ENCODE measurements at regions not wholly inside any gene's neighbourhood (a gene's known extent, or its start where the extent isn't known, plus 50 kb on each side); places are given as distances from the start of the nearest gene placed in this dataset.
"Not testable (repeated sequence)": the region's sequence is repeated elsewhere in the genome, so short reads cannot be mapped to it uniquely, and the experiment has no call there.

GRCh38 chr2:198517976-198518375 lies 713.6 kb downstream of the PLCL1 start:
- DNase-seq (ENCODE audit: low spot score), result no peak

GRCh38 chr2:198508610-198509009 lies 704.2 kb downstream of the PLCL1 start:
- DNase-seq (ENCODE audit: low spot score), result not testable (repeated sequence)

- DNase-seq (ENCODE audit: low spot score), result peak; percentile 77
Measured at GRCh38 chr2:198499539-198499938, 695.1 kb downstream of the PLCL1 start.

GRCh38 chr2:198498516-198498915 lies 694.1 kb downstream of the PLCL1 start:
- DNase-seq (ENCODE audit: low spot score), result peak; percentile 55

DNA sequence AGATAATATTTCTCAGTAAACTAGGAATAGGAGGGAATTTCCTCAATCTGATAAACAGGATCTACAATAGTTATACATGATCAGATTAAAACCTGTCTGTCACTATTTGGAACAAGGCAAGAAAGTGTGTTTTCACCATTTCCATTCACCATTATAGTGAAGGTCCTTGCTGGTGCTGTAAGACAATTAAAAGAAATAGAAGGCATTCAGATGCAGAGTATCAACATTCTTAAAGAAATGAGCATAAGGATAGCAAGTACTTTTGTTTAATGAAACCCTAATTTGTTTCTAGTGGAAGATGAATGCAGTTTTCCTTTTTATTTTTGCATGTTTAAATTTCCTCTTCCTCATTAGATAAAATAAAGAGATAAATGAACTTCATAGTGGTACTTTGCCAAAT lies 693.7 kb downstream of the PLCL1 start:
- DNase-seq (ENCODE audit: low spot score), result no peak

- DNase-seq (ENCODE audit: low spot score), result no peak
Measured at GRCh38 chr2:198494931-198495330, 690.5 kb downstream of the PLCL1 start.

DNA sequence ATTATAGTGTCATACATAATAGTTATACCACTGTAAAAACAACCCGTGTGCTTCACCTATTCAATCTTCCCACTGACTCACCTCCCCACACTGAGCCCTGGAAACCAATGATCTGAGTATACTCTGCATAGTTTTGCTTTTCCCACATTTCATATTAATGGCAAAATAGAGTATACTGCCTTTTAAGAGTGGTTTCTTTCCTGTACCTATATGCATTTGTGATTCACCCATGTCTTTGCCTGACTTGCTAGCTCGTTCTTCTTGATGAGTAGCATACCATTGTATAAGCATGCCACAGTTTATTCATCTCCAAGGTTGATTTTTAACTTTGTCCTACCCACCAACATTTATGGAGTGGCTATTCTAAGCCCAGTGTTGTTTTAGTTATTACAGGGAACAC lies 686.4 kb downstream of the PLCL1 start:
- no peak for DNase-seq (ENCODE audit: low spot score)

DNA sequence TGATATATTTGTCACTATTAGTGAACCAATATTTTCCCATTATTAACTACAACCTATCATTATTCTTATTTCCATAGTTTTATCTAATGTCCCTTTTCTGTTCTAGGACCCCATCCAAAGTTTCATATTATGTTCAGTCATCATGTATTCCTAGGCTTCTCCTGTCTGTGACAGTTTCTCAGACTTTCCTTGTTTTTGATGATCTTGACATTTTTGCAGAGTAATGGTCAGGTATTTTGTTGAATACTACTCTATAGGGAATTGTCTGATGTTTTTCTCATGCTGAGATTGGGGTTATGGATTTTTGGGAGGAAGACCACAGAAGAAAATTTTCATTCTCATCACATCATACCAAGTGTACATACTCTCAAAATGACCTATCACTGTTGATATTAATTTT lies 684.6 kb downstream of the PLCL1 start:
- no peak for DNase-seq (ENCODE audit: low spot score)

- no peak for DNase-seq (ENCODE audit: low spot score)
Measured at GRCh38 chr2:198483051-198483450, 678.7 kb downstream of the PLCL1 start.

DNA sequence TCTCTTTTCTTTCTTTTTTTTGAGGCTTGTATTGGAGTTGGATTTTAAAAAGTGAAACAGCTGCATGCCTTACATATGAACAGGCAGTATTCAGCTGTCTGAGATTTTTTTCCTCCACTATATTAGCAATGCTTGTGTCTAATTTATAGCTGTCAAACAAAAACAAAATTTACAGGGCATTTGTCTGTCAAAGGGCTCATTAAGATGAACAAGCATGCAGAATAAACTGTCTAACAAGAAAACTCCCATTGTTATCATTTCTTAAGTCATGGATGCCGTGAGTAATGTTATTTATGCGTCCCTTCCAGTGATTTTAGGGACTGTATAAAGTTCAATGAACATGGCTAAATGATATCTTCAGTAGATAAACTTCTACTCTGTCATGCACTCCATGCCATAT lies 674.7 kb downstream of the PLCL1 start:
- no peak for DNase-seq (ENCODE audit: low spot score)

DNA sequence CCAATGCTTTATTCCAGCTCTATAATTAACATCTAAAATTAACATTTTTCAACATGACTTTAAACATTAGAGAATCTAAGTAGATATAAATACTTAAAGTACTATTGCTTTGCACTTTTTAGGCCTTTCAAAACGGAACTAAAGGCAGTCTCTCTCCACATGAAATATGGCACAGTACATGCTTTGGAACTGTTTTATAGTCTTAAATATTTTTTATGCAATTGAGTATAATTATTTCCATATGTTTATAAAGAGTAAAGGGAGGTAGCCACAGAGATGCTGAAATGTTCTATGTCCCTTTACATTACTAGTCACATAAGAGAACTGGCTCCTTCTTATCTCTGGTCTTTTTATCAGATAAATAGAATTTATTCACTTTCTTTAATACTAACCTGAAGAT lies 674.0 kb downstream of the PLCL1 start:
- DNase-seq (ENCODE audit: low spot score), result no peak

GRCh38 chr2:198476007-198476406 lies 671.6 kb downstream of the PLCL1 start:
- no peak for DNase-seq (ENCODE audit: low spot score)

GRCh38 chr2:198471291-198471690 lies 666.9 kb downstream of the PLCL1 start:
- DNase-seq (ENCODE audit: low spot score), result no peak

DNA sequence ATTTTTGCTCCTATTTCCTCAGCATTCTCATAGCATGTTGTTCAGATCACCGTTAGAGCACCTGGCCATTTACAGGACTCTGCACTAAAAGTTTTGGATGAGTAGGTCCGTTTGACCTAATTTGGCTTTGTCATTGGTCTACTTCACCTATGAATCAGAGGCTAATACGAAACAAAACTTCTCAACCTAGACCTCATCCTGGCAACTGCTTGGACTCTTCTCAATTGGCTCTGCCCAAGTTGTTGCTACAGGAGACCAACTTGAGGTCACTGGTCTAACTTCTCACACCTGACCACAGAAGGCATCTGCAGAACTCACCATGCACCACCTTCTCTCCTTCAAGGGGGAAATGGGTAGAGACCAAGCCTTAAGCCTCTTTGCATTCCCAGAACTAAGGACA lies 663.7 kb downstream of the PLCL1 start:
- no peak for DNase-seq (ENCODE audit: low spot score)

DNA sequence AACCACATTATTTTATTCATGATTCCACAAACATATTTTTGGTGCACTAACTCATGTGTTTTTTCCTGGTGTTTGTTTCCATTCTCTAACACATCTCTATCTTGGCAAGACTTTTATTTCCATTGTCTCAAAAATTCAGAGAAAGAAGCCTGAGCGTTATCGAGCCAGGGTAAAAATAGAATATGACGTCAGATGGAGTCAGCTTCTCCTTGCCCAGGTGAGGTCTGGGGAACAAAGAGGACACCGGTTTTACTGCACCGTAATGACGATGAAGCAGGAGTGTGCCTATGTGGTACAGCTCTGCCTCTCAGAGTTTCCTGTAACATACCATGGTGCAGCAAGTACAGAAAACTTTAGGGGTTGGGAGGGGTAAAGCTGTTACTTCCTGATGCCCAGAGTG lies 661.6 kb downstream of the PLCL1 start:
- no peak for DNase-seq (ENCODE audit: low spot score)

GRCh38 chr2:198456418-198456817 lies 652.0 kb downstream of the PLCL1 start:
- DNase-seq (ENCODE audit: low spot score), result no peak

DNA sequence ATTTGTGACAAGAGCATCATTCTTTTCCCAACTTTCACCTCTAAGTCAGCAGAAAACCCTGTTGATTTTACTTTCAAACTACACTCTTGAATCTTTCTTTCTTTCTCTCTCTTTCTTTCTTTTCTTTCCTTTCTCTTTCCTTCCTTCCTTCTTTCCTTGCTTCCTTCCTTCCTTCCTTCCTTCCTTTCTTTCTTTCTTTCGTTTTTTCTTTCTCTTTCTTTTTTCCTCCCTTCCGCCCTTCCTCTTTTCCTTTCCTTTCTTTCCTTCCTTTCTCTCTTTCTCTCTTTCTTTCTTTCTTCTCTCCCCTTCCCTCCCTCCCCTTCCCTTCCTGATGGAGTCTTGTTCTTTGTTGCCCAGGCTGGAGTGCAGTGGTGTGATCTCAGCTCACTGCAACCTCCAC lies 649.5 kb downstream of the PLCL1 start:
- DNase-seq (ENCODE audit: low spot score), result no peak

- DNase-seq (ENCODE audit: low spot score), result no peak
Measured at GRCh38 chr2:198452327-198452726, 647.9 kb downstream of the PLCL1 start.

- DNase-seq (ENCODE audit: low spot score), result no peak
Measured at GRCh38 chr2:198448789-198449188, 644.4 kb downstream of the PLCL1 start.

GRCh38 chr2:198444800-198445287 lies 640.5 kb downstream of the PLCL1 start:
- no peak for DNase-seq (ENCODE audit: low spot score)

GRCh38 chr2:198441901-198442300 lies 637.5 kb downstream of the PLCL1 start:
- no peak for DNase-seq (ENCODE audit: low spot score)

DNA sequence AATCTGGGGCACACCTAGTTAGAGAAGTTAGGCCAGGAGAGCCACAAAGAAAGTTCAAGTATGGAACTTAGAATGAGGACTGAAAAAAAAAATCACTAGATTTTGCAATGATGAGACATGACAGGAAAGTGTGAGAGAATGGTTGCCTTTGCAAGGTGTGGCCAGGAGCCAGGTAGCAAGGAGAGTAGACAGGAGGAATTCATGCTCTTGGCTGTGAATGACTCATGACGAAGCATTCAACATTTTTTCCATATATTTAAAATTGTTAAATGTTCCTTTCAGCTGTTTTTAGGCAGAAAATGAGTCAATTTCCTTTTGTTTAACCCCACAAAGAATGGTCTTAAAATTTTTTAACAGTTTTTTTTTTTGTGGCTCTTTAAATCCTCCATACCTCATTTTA lies 636.9 kb downstream of the PLCL1 start:
- peak; percentile 15 for DNase-seq (ENCODE audit: low spot score)

DNA sequence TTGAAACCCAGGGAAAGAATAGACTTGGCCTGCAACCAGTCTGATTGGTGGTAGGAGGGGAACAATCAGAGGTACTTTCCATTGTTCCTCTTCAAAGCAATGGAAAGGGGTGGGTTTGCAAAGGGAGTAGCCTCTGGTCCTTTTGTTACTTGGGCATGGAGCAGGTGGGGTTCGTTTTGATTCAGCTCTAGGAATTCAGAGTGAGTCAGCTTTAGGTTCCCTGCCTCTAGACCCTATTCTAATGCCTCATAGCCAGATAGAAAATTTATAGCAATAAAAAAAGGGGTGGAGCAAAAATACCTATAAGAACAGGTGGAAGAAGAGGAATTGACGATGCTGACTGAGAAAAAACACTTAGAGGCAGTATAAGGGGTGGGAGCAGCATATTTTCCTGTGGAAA lies 636.4 kb downstream of the PLCL1 start:
- no peak for DNase-seq (ENCODE audit: low spot score)

DNA sequence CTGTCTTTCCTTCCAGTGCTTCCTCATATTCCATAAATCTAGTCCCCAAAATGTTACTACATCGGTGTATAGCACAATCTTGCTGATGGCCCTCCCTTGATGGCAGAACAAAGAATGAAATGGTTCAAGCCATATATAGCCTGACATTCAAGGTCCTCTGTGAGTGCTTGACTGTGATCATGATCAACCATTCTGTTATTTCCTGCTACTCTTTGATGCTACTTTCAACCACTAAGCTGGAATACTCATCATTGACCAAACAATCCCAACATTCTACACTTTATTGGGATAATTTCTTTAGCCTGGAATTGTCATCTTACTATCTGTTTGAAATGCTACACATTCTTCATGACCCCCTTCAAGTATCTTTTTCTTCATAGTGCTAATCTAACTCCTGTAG lies 633.9 kb downstream of the PLCL1 start:
- no peak for DNase-seq (ENCODE audit: low spot score)

GRCh38 chr2:198424112-198424511 lies 619.7 kb downstream of the PLCL1 start:
- no peak for DNase-seq (ENCODE audit: low spot score)

All from umbilical cord (tissue), 1 donor.